C1 segment of cervical spinal cord (tissue), 14 donors: ENCODE measurements at regions not wholly inside any gene's neighbourhood (a gene's known extent, or its start where the extent isn't known, plus 50 kb on each side); places are given as distances from the start of the nearest gene placed in this dataset.
"Not testable (repeated sequence)": the region's sequence is repeated elsewhere in the genome, so short reads cannot be mapped to it uniquely, and the experiment has no call there.

Source experiments
- DNase-seq, 14 donors: peaks; one replicate each; lab custom pipeline; 2025; lab: John Stamatoyannopoulos, UW

DNA sequence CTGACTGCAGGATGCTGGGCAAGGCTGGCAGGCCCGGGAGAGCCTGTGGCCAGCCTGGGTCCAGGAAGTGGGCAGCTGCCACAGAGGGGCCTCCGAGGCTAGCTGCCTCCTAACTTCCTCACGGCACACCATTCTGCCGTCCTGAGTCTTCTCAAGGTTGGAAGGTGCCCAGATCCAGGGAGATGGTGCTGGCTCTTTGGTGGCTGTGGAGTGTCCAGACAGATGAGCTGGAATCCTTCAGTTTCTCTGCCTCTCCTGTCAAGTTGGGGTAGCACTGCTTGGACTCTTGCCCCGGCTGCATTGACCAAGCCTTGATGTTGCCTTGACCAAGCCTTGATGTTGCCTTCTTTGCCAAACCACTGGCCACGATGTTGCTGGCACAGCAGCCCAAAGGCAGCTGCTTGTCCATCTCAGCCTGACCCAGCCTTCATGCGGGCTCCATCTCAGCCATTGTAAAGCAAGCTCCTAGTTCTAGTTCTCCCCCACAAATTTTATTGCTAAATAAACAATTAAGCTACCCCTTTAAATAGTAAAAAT is 75.1 kb upstream of the AFDN start:
- DNase-seq, result no peak

DNA sequence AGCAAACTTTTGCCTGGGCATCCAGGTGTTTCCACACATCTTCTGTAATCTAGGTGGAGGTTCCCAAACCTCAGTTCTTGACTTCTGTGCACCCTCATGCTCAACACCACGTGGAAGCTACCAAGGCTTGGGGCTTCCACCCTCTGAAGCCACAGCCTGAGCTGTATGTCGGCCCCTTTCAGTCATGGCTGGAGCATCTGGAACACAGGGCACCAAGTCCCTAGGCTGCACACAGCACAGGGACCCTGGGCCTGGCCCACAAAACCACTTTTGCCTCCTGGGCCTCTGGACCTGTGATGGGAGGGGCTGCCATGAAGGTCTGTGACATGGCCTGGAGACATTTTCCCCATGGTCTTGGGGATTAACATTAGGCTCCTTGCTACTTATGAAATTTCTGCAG is 73.4 kb upstream of the AFDN start:
- not testable (repeated sequence) for DNase-seq

GRCh38 chr6:167754691-167755090 is 72.0 kb upstream of the AFDN start:
- DNase-seq, result no peak

DNA sequence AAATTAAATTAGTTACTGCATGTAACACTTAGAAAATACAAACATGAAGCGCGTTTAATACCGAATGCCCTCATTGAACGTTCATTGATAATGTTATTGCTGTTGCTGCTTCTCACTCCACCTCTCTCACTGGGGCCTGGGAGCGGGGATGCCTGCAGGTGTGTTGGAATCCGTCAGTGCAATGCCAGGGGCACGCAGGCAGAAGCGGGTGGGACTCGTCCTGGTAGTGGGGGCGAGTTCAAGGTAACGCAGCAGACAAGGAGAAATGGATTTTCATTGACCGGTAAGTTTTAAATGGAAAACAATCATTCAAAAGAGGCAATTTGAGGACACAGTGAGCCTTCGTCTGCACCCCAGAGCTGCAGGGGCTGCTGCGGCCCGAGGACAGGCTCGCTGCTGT is 71.2 kb upstream of the AFDN start:
- no peak for DNase-seq

DNA sequence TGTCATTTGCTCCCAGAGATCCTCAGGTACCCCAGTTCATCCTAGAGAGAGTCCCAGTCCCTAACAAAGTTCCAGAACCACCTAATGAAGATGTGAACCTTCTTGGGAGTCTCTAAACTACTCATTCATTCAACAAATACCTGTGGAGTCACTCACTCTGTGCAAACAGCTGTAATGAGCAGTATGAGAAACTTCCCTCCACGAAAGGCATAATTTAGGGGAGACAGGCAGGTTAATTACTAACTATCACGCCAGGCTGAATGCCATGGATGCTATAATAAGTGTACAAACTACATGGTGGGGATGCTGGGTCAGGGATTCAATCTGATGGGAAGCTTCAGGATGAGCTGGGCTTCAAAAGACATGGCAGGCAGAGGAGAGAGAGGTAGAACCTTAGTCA is 70.1 kb upstream of the AFDN start:
- no peak for DNase-seq

GRCh38 chr6:167757249-167757648 is 69.5 kb upstream of the AFDN start:
- no peak for DNase-seq

- DNase-seq, result no peak
Measured at GRCh38 chr6:167757821-167758220, 68.9 kb upstream of the AFDN start.

GRCh38 chr6:167758309-167759023 is 68.2 kb upstream of the AFDN start:
- DNase-seq, result no peak

GRCh38 chr6:167759206-167759605 is 67.5 kb upstream of the AFDN start:
- no peak for DNase-seq

DNA sequence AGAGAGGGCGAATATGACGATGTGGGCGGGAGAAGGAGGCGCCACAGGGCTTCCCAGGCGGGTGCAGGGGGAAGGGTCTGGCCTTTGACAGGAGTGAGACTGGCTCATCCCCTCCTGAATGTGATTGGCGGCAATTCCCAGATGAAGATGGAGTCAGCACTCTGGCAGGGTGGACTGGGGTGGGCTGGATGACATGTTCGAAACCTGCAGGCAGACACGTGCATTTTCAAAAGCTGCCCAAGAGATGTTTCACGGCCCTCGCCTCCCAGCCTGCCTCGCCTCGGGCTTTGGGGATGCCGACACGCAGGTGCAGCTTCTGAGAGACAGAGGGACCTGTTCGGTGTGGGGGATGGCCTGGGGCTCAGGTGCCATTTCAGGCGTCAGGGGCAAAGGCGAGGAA is 66.8 kb upstream of the AFDN start:
- DNase-seq, result no peak

DNA sequence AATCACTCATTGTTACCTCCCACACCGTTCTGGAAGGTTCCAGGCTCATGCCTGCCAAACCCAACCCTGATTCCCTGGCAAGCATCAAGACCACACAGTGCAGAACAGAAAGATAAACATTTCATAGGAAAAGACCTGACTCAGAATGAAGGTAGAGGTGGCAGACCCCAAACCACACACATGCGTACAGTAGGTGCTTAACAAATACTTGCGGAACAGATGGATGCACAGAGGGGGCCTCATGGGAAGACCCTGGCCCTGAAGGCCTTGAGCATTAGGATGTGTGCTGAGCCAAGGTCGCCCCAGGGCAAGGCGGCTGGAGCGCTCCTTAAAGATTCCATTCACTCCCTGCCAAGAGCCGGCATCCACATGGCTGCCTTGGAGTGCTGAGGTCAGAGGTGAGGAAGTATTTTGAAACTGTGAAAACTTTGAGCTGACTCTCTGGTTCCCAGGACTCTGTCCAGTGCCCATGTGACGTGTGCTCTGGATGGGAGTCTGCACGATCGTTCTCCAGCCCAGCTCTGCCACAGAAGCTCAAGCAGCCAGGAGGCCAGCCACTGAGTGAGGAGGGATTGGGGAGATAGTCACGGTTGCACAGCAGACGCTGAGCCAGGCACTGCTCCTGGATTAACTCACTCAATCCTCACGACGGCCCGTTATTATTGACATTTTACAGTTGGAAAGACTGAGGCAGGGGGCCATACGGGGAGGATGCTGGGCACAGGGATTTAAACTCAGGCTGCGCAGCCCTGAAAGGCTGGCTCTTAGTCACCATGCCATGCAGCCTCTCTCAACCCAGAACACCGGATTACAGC is 65.5 kb upstream of the AFDN start:
- peak in 7 of 14 donors; percentile 14 to 35 (median 29) for DNase-seq

- no peak for DNase-seq
Measured at GRCh38 chr6:167761794-167762258, 64.9 kb upstream of the AFDN start.

DNA sequence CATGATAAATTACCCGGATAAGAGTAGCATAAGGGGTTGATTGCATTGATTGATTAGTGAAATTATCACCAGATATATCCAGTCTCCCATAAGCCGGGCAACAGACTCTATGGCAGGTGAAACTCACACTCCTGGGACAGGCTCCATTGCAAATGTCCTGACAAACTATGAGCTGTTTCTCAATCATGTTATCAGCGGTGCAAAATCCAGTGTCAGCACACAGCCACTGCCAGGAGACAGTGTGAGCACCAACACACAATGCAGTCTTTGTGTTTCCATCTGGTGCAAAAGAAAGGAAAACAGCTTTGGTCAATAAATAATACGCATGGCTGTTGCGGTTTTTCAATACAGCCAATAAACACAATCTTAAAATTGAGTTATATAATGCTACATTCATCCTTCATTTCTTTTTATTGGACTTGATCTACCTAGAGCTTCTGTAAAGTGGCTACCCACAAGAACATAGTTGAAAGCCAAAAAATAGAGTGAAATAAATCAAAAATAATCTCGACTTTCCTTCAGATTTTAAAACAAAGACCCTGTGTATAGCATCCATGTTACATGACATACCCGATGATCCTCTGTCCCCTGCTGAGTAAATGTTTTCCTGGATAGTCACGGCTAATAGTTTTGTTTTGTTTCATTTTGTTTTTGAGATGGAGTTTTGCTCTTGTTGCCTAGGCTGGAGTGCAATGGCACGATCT is 64.3 kb upstream of the AFDN start:
- peak in 6 of 14 donors; percentile 7 to 37 (median 26) for DNase-seq

DNA sequence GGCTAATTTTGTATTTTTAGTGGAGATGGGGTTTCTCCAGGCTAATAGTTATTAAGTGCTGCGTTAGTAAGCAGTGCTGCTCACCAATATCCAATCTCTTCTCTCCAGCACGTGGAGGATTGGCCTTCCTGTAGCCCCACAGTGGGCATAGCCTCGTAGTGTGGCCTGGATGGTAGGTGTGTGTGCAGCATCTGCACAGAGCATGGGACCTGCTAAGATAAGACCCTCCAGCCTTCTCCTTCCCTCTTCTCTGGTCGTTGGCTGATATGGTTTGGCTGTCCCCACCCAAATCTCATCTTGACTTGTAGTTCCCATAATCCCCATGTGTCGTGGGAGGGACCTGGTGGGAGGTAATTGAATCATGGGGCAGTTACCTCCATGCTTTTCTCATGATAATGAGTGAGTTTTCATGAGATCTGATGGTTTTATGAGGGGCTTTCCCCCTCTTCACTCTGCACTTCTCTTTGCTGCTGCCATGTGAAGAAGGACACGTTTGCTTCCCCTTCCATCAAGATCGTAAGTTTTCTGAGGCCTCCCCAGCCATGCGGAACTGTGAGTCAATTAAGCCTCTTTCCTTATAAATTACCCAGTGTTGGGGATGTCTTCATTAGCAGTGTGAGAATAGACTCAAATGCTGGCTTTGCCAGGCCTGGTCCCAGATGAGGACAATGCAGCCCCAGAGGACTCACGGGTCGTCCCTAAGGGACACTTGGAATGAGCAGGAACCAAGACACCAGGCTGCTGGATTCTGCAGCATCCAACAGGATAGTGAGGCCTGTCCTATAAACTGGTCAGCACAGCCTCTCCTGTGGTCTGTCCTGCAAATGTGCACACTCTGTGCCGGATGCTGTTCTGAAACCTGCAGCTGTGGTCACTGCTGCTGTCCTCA is 63.4 kb upstream of the AFDN start:
- no peak for DNase-seq

GRCh38 chr6:167764215-167764614 is 62.5 kb upstream of the AFDN start:
- DNase-seq, result no peak

DNA sequence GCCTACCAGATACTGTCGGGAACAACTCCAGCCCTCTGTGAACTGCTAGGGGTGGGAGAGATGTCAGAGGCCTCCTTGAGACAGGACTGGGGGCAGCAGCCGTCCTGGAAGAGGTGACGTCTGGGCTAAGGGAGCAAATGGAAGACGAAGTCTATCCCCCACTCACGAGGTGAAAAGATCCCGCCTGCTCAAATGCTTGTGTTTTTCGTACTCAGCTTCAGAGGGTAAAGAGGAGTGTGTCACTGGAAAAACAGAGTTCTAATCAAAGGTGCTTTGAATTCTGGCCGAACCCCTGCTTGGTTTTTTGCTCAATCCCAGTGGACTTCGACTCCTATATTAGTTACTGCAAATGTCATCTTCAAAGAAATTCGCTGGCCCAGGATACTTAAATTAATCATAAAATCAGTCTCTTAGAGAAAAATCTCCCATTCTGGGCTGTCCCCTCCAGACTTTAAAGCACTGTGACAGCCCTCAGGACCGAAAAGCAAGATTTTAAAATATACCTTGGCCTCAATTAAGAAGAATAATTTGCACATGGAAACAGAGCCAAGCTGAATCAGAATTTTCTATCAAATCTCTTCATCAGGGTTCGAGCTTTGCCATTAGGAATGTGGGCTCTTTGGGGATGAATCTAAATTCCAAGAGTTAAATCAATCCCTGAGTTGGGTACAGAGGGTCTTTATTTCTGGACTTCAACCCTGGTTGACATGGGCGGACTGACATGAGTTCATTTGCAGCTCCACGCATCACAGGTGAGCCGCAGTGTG is 61.8 kb upstream of the AFDN start:
- no peak for DNase-seq

DNA sequence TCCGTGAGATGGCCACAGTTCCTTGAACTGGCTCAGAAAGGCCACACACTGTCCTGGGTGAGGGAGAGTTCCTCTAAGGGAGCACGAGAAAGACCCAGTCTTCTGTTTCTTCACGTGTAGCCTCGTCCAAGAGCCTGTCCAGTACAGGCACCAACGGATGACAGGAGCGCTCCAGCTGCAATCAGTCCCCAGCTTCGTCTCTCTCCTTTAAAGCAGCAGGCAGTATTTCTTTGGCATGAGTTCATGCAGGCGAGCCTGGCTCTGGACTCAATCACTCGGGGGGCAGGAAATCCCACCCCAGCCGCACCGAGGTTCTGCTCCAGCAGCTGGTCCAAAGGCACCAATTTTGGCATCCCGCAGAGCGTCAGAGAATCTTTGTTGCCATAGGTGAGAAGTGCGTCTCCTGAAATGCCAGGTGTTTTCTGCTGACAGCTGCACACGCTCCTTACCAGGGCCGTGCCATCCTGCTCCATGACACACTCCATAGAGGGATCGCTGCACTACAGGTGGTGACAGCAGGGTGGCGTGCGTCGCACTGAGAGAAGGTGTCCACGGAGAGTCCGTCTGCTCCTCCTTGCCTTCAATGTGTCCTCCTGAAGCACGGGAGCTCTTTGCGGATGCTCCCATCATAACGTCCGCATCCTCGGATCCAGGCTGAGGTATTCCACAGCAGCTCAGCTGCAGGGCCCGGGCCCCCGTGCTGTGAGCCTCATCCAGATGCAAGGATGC is 59.6 kb upstream of the AFDN start:
- DNase-seq, result no peak

GRCh38 chr6:167767715-167768107 is 59.0 kb upstream of the AFDN start:
- DNase-seq, result no peak

- no peak for DNase-seq
Measured at GRCh38 chr6:167768471-167769215, 58.1 kb upstream of the AFDN start.
